Lower leg skin (tissue), 3 donors: ENCODE measurements at regions not wholly inside any gene's neighbourhood (a gene's known extent, or its start where the extent isn't known, plus 50 kb on each side); places are given as distances from the start of the nearest gene placed in this dataset.

Source experiments
- CTCF ChIP-seq, 3 donors: fragments of 450-650 bp; IDR thresholded peaks; one replicate each; pipeline ENCODE4 v1.5.1; 2016; ENCODE audit warnings: antibody characterized with exemption in 3 of 3, mild to moderate bottlenecking in 3 of 3, moderate library complexity in 2 of 3
- POLR2A ChIP-seq, 2 donors: fragments of 450-650 bp; IDR thresholded peaks; one replicate each; pipeline ENCODE4 v1.6.1; 2016 to 2017; ENCODE audit warnings: antibody characterized with exemption in 2 of 2, mild to moderate bottlenecking in 1 of 2, moderate library complexity in 1 of 2

DNA sequence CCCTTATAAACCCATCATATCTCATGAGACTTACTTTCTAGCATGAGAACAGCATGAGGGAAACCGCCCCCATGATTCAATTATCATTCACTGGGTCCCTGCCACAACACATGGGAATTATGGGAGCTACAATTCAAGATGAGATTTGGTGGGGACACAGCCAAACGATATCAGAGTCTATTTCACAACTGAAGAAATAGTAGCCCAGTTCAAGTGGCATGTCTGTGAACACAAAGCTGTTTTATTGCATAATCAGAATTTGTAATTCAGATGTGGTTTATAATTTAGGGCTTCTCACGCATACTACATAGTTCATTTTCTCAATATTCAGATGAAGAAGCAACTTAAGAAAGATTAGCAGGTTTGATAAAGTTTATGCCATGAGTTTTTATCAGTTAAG lies 1188.0 kb upstream of the ALCAM start:
- TF ChIP-seq CTCF (IDR thresholded peaks at IDR 0.05) = no peak
- no peak for TF ChIP-seq POLR2A (IDR thresholded peaks at IDR 0.05)
